ENCODE measurements at regions not wholly inside any gene's neighbourhood (a gene's known extent, or its start where the extent isn't known, plus 50 kb on each side); places are given as distances from the start of the nearest gene placed in this dataset.

- no peak overlapping the region for H3K9ac ChIP-seq (ENCODE audit: low read length)
- H3K27ac ChIP-seq (ENCODE audit: low read depth, low read length), result no peak overlapping the region
- H3K36me3 ChIP-seq (ENCODE audit: control insufficient read depth in 1 of 2, insufficient read depth in 2 of 2, low read length in 2 of 2), result no peaks in the 10 kb centered on the region
- no peak overlapping the region for H2BK5ac ChIP-seq (ENCODE audit: low read depth, low read length, poor library complexity)
- H2BK120ac ChIP-seq (ENCODE audit: insufficient read depth, low read length, poor library complexity), result no peak overlapping the region
- H3K4me2 ChIP-seq (ENCODE audit: low read length), result no peak overlapping the region
- H3K4me1 ChIP-seq (ENCODE audit: control insufficient read depth in 1 of 2, insufficient read depth in 2 of 2, low read length in 2 of 2), result no peaks in the 10 kb centered on the region
- H3K18ac ChIP-seq (ENCODE audit: low read length), result no peak overlapping the region
- H3K23ac ChIP-seq (ENCODE audit: low read length), result no peak overlapping the region
- WGBS (ENCODE audit: extremely low coverage, insufficient coverage, insufficient read length), result no CpG with 5 or more reads among the region's 2 CpGs
- no peaks in the 10 kb centered on the region for H3K79me2 ChIP-seq (ENCODE audit: control insufficient read depth, insufficient read depth, low read length, poor library complexity)
- no peak overlapping the region for H2AFZ ChIP-seq (ENCODE audit: insufficient read depth, low read length, poor library complexity)
- no peak overlapping the region for H2AK5ac ChIP-seq (ENCODE audit: low read length)
- H3K27me3 ChIP-seq (ENCODE audit: insufficient read depth, low read length), result no peaks in the 10 kb centered on the region
- H4K12ac ChIP-seq (ENCODE audit: low read depth, low read length), result no peak overlapping the region
- no peak overlapping the region for H3K14ac ChIP-seq (ENCODE audit: low read length)
- H4K8ac ChIP-seq (ENCODE audit: low read depth, low read length), result no peak overlapping the region
- H2BK12ac ChIP-seq (ENCODE audit: low read length), result no peak overlapping the region
- H3K79me1 ChIP-seq (ENCODE audit: low read length), result no peaks in the 10 kb centered on the region
- H3K4me3 ChIP-seq (ENCODE audit: low read depth, low read length), result no peak overlapping the region
- no peaks in the 10 kb centered on the region for H3K9me3 ChIP-seq (ENCODE audit: insufficient read depth, low read depth, low read length)
- H3K4ac ChIP-seq (ENCODE audit: low read depth, low read length), result no peak overlapping the region
- DNase-seq, result no peak
- no peak overlapping the region for H4K91ac ChIP-seq (ENCODE audit: low read depth, low read length)
These were observed 265.7 kb downstream of the FAM170A start for GRCh38 chr5:119895066-119895465.

GRCh38 chr5:119896826-119897536 is 267.6 kb downstream of the FAM170A start:
- Histone ChIP-seq H3K9ac (ENCODE audit: low read length) (no peak overlapping the region), H3K79me2 (ENCODE audit: control insufficient read depth, insufficient read depth, low read length, poor library complexity) (no peaks in the 10 kb centered on the region), H3K4me1 (ENCODE audit: control insufficient read depth in 1 of 2, insufficient read depth in 2 of 2, low read length in 2 of 2) (no peaks in the 10 kb centered on the region), H4K8ac (ENCODE audit: low read depth, low read length) (no peak overlapping the region), H2AFZ (ENCODE audit: insufficient read depth, low read length, poor library complexity) (no peak overlapping the region), H3K36me3 (ENCODE audit: control insufficient read depth in 1 of 2, insufficient read depth in 2 of 2, low read length in 2 of 2) (no peaks in the 10 kb centered on the region), H3K79me1 (ENCODE audit: low read length) (no peaks in the 10 kb centered on the region), H2BK5ac (ENCODE audit: low read depth, low read length, poor library complexity) (no peak overlapping the region), H3K4me2 (ENCODE audit: low read length) (no peak overlapping the region), H3K4ac (ENCODE audit: low read depth, low read length) (no peak overlapping the region), H3K14ac (ENCODE audit: low read length) (no peak overlapping the region), H2BK120ac (ENCODE audit: insufficient read depth, low read length, poor library complexity) (no peak overlapping the region), H4K91ac (ENCODE audit: low read depth, low read length) (no peak overlapping the region), H2BK12ac (ENCODE audit: low read length) (no peak overlapping the region), H3K9me3 (ENCODE audit: insufficient read depth, low read depth, low read length) (no peaks in the 10 kb centered on the region), H3K27me3 (ENCODE audit: insufficient read depth, low read length) (no peaks in the 10 kb centered on the region), H3K4me3 (ENCODE audit: low read depth, low read length) (no peak overlapping the region), H3K18ac (ENCODE audit: low read length) (no peak overlapping the region), H4K12ac (ENCODE audit: low read depth, low read length) (no peak overlapping the region), H2AK5ac (ENCODE audit: low read length) (no peak overlapping the region), H3K27ac (ENCODE audit: low read depth, low read length) (no peak overlapping the region), H3K23ac (ENCODE audit: low read length) (no peak overlapping the region)
- WGBS (ENCODE audit: extremely low coverage, insufficient coverage, insufficient read length), result no CpG with 5 or more reads among the region's 2 CpGs
- no peak for DNase-seq

GRCh38 chr5:119897537-119898370 is 268.4 kb downstream of the FAM170A start:
- no peak overlapping the region for H2AFZ ChIP-seq (ENCODE audit: insufficient read depth, low read length, poor library complexity)
- H3K14ac ChIP-seq (ENCODE audit: low read length), result no peak overlapping the region
- DNase-seq, result no peak
- no peaks in the 10 kb centered on the region for H3K4me1 ChIP-seq (ENCODE audit: control insufficient read depth in 1 of 2, insufficient read depth in 2 of 2, low read length in 2 of 2)
- H3K4me3 ChIP-seq (ENCODE audit: low read depth, low read length), result no peak overlapping the region
- H2BK5ac ChIP-seq (ENCODE audit: low read depth, low read length, poor library complexity), result no peak overlapping the region
- H3K36me3 ChIP-seq (ENCODE audit: control insufficient read depth in 1 of 2, insufficient read depth in 2 of 2, low read length in 2 of 2), result no peaks in the 10 kb centered on the region
- H3K79me2 ChIP-seq (ENCODE audit: control insufficient read depth, insufficient read depth, low read length, poor library complexity), result no peaks in the 10 kb centered on the region
- no peak overlapping the region for H3K9ac ChIP-seq (ENCODE audit: low read length)
- no peak overlapping the region for H3K4ac ChIP-seq (ENCODE audit: low read depth, low read length)
- no peak overlapping the region for H3K4me2 ChIP-seq (ENCODE audit: low read length)
- no peak overlapping the region for H3K27ac ChIP-seq (ENCODE audit: low read depth, low read length)
- no peak overlapping the region for H3K23ac ChIP-seq (ENCODE audit: low read length)
- H4K8ac ChIP-seq (ENCODE audit: low read depth, low read length), result no peak overlapping the region
- H2AK5ac ChIP-seq (ENCODE audit: low read length), result no peak overlapping the region
- no peaks in the 10 kb centered on the region for H3K79me1 ChIP-seq (ENCODE audit: low read length)
- no peaks in the 10 kb centered on the region for H3K27me3 ChIP-seq (ENCODE audit: insufficient read depth, low read length)
- WGBS (ENCODE audit: extremely low coverage, insufficient coverage, insufficient read length), result no CpG with 5 or more reads among the region's 6 CpGs
- H4K91ac ChIP-seq (ENCODE audit: low read depth, low read length), result no peak overlapping the region
- no peak overlapping the region for H2BK120ac ChIP-seq (ENCODE audit: insufficient read depth, low read length, poor library complexity)
- H3K9me3 ChIP-seq (ENCODE audit: insufficient read depth, low read depth, low read length), result no peaks in the 10 kb centered on the region
- no peak overlapping the region for H2BK12ac ChIP-seq (ENCODE audit: low read length)
- no peak overlapping the region for H3K18ac ChIP-seq (ENCODE audit: low read length)
- no peak overlapping the region for H4K12ac ChIP-seq (ENCODE audit: low read depth, low read length)

GRCh38 chr5:119899981-119900380 is 270.6 kb downstream of the FAM170A start:
- H3K4me2 ChIP-seq (ENCODE audit: low read length), result no peak overlapping the region
- H3K4me1 ChIP-seq (ENCODE audit: control insufficient read depth in 1 of 2, insufficient read depth in 2 of 2, low read length in 2 of 2), result no peaks in the 10 kb centered on the region
- no peak for DNase-seq
- no peak overlapping the region for H2AK5ac ChIP-seq (ENCODE audit: low read length)
- no peak overlapping the region for H3K27ac ChIP-seq (ENCODE audit: low read depth, low read length)
- no CpG with 5 or more reads among the region's 2 CpGs for WGBS (ENCODE audit: extremely low coverage, insufficient coverage, insufficient read length)
- H3K27me3 ChIP-seq (ENCODE audit: insufficient read depth, low read length), result no peaks in the 10 kb centered on the region
- H2BK120ac ChIP-seq (ENCODE audit: insufficient read depth, low read length, poor library complexity), result no peak overlapping the region
- H2AFZ ChIP-seq (ENCODE audit: insufficient read depth, low read length, poor library complexity), result no peak overlapping the region
- H4K12ac ChIP-seq (ENCODE audit: low read depth, low read length), result no peak overlapping the region
- no peak overlapping the region for H3K4me3 ChIP-seq (ENCODE audit: low read depth, low read length)
- H3K79me2 ChIP-seq (ENCODE audit: control insufficient read depth, insufficient read depth, low read length, poor library complexity), result no peaks in the 10 kb centered on the region
- H3K9me3 ChIP-seq (ENCODE audit: insufficient read depth, low read depth, low read length), result no peaks in the 10 kb centered on the region
- H3K4ac ChIP-seq (ENCODE audit: low read depth, low read length), result no peak overlapping the region
- H3K9ac ChIP-seq (ENCODE audit: low read length), result no peak overlapping the region
- no peak overlapping the region for H3K14ac ChIP-seq (ENCODE audit: low read length)
- no peak overlapping the region for H4K91ac ChIP-seq (ENCODE audit: low read depth, low read length)
- H2BK12ac ChIP-seq (ENCODE audit: low read length), result no peak overlapping the region
- H3K79me1 ChIP-seq (ENCODE audit: low read length), result no peaks in the 10 kb centered on the region
- H3K18ac ChIP-seq (ENCODE audit: low read length), result no peak overlapping the region
- H2BK5ac ChIP-seq (ENCODE audit: low read depth, low read length, poor library complexity), result no peak overlapping the region
- no peak overlapping the region for H3K23ac ChIP-seq (ENCODE audit: low read length)
- H4K8ac ChIP-seq (ENCODE audit: low read depth, low read length), result no peak overlapping the region
- no peaks in the 10 kb centered on the region for H3K36me3 ChIP-seq (ENCODE audit: control insufficient read depth in 1 of 2, insufficient read depth in 2 of 2, low read length in 2 of 2)

Measured in trophoblast cell (in vitro differentiated cells and primary cell).